Dedifferentiated amniotic fluid mesenchymal stem cell (primary cell): ENCODE measurements at regions not wholly inside any gene's neighbourhood (a gene's known extent, or its start where the extent isn't known, plus 50 kb on each side); places are given as distances from the start of the nearest gene placed in this dataset.
"Not testable (repeated sequence)": the region's sequence is repeated elsewhere in the genome, so short reads cannot be mapped to it uniquely, and the experiment has no call there.

Source experiments
- DNase-seq: peaks from one replicate; pipeline ENCODE4 v3.0.0-alpha.2; 2016; ENCODE audit errors: extremely low spot score

GRCh38 chr12:85425349-85425612 is 145.3 kb downstream of the ALX1 start:
- no peak for DNase-seq

- no peak for DNase-seq
Measured at GRCh38 chr12:85425926-85426325, 145.9 kb downstream of the ALX1 start.

GRCh38 chr12:85433148-85433547 is 153.1 kb downstream of the ALX1 start:
- not testable (repeated sequence) for DNase-seq

- no peak for DNase-seq
Measured at GRCh38 chr12:85440271-85440670, 160.3 kb downstream of the ALX1 start.

GRCh38 chr12:85441025-85441424 is 161.0 kb downstream of the ALX1 start:
- DNase-seq, result no peak

GRCh38 chr12:85441741-85442140 is 161.7 kb downstream of the ALX1 start:
- peak; percentile 56 for DNase-seq

GRCh38 chr12:85445060-85445938 is 165.3 kb downstream of the ALX1 start:
- no peak for DNase-seq

- DNase-seq, result no peak
Measured at GRCh38 chr12:85448031-85448430, 168.0 kb downstream of the ALX1 start.

GRCh38 chr12:85448548-85449139 is 168.6 kb downstream of the ALX1 start:
- DNase-seq, result peak; percentile 54

GRCh38 chr12:85457016-85457415 is 177.0 kb downstream of the ALX1 start:
- DNase-seq, result no peak

- DNase-seq, result no peak
Measured at GRCh38 chr12:85461127-85461526, 181.1 kb downstream of the ALX1 start.

GRCh38 chr12:85462888-85463287 is 182.9 kb downstream of the ALX1 start:
- no peak for DNase-seq

- DNase-seq, result peak; percentile 32
Measured at GRCh38 chr12:85466890-85467289, 186.9 kb downstream of the ALX1 start.

- peak; percentile 83 for DNase-seq
Measured at GRCh38 chr12:85468356-85469157, 188.5 kb downstream of the ALX1 start.

GRCh38 chr12:85469158-85470086 is 189.4 kb downstream of the ALX1 start:
- DNase-seq, result not testable (repeated sequence)

GRCh38 chr12:85475277-85475676 is 195.3 kb downstream of the ALX1 start:
- DNase-seq, result not testable (repeated sequence)

- DNase-seq, result no peak
Measured at GRCh38 chr12:85476756-85477155, 196.7 kb downstream of the ALX1 start.

GRCh38 chr12:85484387-85484786 is 204.4 kb downstream of the ALX1 start:
- DNase-seq, result no peak

GRCh38 chr12:85489194-85489593 is 209.2 kb downstream of the ALX1 start:
- no peak for DNase-seq

GRCh38 chr12:85504164-85504563 is 224.1 kb downstream of the ALX1 start:
- DNase-seq, result no peak

GRCh38 chr12:85504624-85505023 is 224.6 kb downstream of the ALX1 start:
- no peak for DNase-seq

- no peak for DNase-seq
Measured at GRCh38 chr12:85507456-85507855, 227.4 kb downstream of the ALX1 start.
